Loucy (cell line): ENCODE measurements at regions not wholly inside any gene's neighbourhood (a gene's known extent, or its start where the extent isn't known, plus 50 kb on each side); places are given as distances from the start of the nearest gene placed in this dataset.
A peak's percentile ranks its signal among the peaks of the same experiment; 100 is the strongest.

ENCODE experiments used
- H2AFZ ChIP-seq: fragments of 200-600 bp; sonication (generic); 2 replicates; pipeline ENCODE4 v1.6.0; 2016; ENCODE audit warnings: antibody characterized with exemption, mild to moderate bottlenecking, low read length, moderate library complexity
- H3F3A ChIP-seq: fragments of 200-600 bp; 2 replicates; pipeline ENCODE4 v1.6.0; 2016; ENCODE audit warnings: antibody characterized with exemption, low read depth, mild to moderate bottlenecking
- H3K27me3 ChIP-seq: fragments of 200-600 bp; sonication (generic); 2 replicates; pipeline ENCODE4 v1.6.1; 2014; ENCODE audit warnings: low read length, mild to moderate bottlenecking; ENCODE audit not compliant: insufficient read depth, poor library complexity, severe bottlenecking
- H3K36me3 ChIP-seq: fragments of 200-600 bp; sonication (generic); 2 replicates; pipeline ENCODE4 v1.6.1; 2016; ENCODE audit warnings: low read length; ENCODE audit not compliant: insufficient read depth
- H3K4me1 ChIP-seq: fragments of 200-600 bp; sonication (generic); 2 replicates; pipeline ENCODE4 v1.5.1; 2014; ENCODE audit warnings: low read length, mild to moderate bottlenecking; ENCODE audit not compliant: insufficient read depth, poor library complexity, severe bottlenecking
- H3K4me2 ChIP-seq: fragments of 200-600 bp; sonication (generic); 2 replicates; pipeline ENCODE4 v1.6.0; 2014; ENCODE audit warnings: antibody characterized with exemption, low read length, low read depth, mild to moderate bottlenecking; ENCODE audit not compliant: poor library complexity, severe bottlenecking
- H3K4me3 ChIP-seq: fragments of 200-600 bp; sonication (generic); 2 replicates; pipeline ENCODE4 v1.5.1; 2014; ENCODE audit warnings: low read length, mild to moderate bottlenecking, mixed read lengths; ENCODE audit not compliant: poor library complexity, severe bottlenecking
- H3K79me2 ChIP-seq: fragments of 200-600 bp; sonication (generic); 2 replicates; pipeline ENCODE4 v1.6.1; 2014; ENCODE audit warnings: low read length; ENCODE audit not compliant: insufficient read depth
- H3K9ac ChIP-seq: fragments of 200-600 bp; sonication (generic); 2 replicates; pipeline ENCODE4 v1.6.0; 2014; ENCODE audit warnings: mild to moderate bottlenecking, low read depth, low read length, moderate library complexity; ENCODE audit not compliant: poor library complexity, severe bottlenecking
- H3K9me2 ChIP-seq: fragments of 200-600 bp; sonication (generic); replicated peaks from 2 replicates; pipeline ENCODE4 v1.6.1; 2016; ENCODE audit warnings: low read depth, low read length, mixed read lengths
- H3K9me3 ChIP-seq: fragments of 200-600 bp; sonication (generic); 2 replicates; pipeline ENCODE4 v1.6.1; 2014; ENCODE audit warnings: mild to moderate bottlenecking, antibody characterized with exemption, low read length, low read depth; ENCODE audit not compliant: insufficient read depth
- H4K20me1 ChIP-seq: fragments of 200-600 bp; sonication (generic); 2 replicates; pipeline ENCODE4 v1.6.0; 2014; ENCODE audit warnings: antibody characterized with exemption, low read length, mild to moderate bottlenecking; ENCODE audit not compliant: insufficient read depth, poor library complexity, severe bottlenecking
- EZH2phosphoT487 ChIP-seq: fragments of 200-600 bp; IDR thresholded peaks from 2 replicates; pipeline ENCODE4 v1.6.1; 2018; ENCODE audit warnings: antibody characterized with exemption, mild to moderate bottlenecking, moderate library complexity, borderline replicate concordance
- TF ChIP-seq, protein P1 (sequence below): fragments of 200-600 bp; sonication (generic); conservative IDR thresholded peaks from 2 replicates; pipeline ENCODE4 v1.5.1; 2014; ENCODE audit warnings: mild to moderate bottlenecking, antibody characterized with exemption, low read length

DNA sequence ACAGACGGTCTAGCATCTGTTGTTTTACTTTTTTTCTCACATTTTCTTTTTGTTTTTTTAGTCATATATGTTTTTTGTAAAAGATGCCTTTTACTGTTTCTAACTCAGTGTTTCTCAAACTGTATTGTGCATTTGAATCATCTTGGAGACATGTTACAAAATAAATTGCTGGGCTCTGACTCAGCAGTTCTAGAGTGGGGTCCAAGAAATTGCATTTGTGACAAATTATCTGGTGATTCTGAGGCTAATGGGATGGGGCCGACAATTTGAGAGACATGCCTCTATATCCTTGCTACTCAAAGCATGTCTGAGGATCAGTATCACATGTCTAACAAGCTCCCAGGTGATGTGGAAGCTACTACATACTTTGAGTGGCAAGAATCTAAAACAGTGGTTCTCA is 478.8 kb downstream of the PLCL1 start:
- no peak overlapping the region for H3K4me3 ChIP-seq
- H3K36me3 ChIP-seq, result no peaks in the 10 kb centered on the region
- H2AFZ ChIP-seq, result no peak overlapping the region
- no peak overlapping the region for H3K4me2 ChIP-seq
- no peaks in the 10 kb centered on the region for H3K4me1 ChIP-seq
- H3K79me2 ChIP-seq, result no peaks in the 10 kb centered on the region
- no peaks in the 10 kb centered on the region for H3F3A ChIP-seq
- H3K9me3 ChIP-seq, result no peaks in the 10 kb centered on the region
- H3K27me3 ChIP-seq, result no peaks in the 10 kb centered on the region
- no peak overlapping the region for H3K9ac ChIP-seq
- H3K9me2 ChIP-seq, result no peaks in the 10 kb centered on the region
- no peaks in the 10 kb centered on the region for H4K20me1 ChIP-seq
- TF ChIP-seq EZH2phosphoT487, result no peak
- TF ChIP-seq, protein P1, sequence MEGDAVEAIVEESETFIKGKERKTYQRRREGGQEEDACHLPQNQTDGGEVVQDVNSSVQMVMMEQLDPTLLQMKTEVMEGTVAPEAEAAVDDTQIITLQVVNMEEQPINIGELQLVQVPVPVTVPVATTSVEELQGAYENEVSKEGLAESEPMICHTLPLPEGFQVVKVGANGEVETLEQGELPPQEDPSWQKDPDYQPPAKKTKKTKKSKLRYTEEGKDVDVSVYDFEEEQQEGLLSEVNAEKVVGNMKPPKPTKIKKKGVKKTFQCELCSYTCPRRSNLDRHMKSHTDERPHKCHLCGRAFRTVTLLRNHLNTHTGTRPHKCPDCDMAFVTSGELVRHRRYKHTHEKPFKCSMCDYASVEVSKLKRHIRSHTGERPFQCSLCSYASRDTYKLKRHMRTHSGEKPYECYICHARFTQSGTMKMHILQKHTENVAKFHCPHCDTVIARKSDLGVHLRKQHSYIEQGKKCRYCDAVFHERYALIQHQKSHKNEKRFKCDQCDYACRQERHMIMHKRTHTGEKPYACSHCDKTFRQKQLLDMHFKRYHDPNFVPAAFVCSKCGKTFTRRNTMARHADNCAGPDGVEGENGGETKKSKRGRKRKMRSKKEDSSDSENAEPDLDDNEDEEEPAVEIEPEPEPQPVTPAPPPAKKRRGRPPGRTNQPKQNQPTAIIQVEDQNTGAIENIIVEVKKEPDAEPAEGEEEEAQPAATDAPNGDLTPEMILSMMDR, result no peak

DNA sequence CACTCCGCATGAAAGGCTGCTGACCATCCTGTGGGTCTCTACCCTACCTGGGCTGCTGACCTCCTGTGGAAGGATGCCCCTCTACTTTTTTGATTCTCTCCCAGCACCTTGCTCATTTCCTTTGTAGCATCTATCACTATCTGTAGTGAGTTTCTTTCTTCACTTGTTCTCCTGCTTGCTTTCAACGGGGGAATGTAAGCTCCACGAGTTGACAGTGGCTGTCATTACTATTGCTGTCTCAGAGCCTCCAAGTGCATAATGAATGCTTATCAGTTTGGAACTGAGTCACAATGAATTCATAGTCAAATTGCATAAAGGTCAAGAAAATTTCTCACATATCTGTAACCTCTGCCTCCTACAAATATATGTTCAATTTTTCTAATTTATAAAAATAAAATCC is 477.7 kb downstream of the PLCL1 start:
- H2AFZ ChIP-seq, result 0 out of 2 replicates have a peak overlapping the region, but pooled peaks have one; percentile 9
- H3F3A ChIP-seq, result no peaks in the 10 kb centered on the region
- no peaks in the 10 kb centered on the region for H3K4me1 ChIP-seq
- TF ChIP-seq, protein P1, result no peak
- no peak for TF ChIP-seq EZH2phosphoT487
- no peaks in the 10 kb centered on the region for H3K27me3 ChIP-seq
- no peak overlapping the region for H3K9ac ChIP-seq
- no peaks in the 10 kb centered on the region for H3K9me3 ChIP-seq
- H3K4me3 ChIP-seq, result no peak overlapping the region
- H3K36me3 ChIP-seq, result no peaks in the 10 kb centered on the region
- H3K4me2 ChIP-seq, result no peak overlapping the region
- H4K20me1 ChIP-seq, result no peaks in the 10 kb centered on the region
- no peaks in the 10 kb centered on the region for H3K79me2 ChIP-seq
- H3K9me2 ChIP-seq, result no peaks in the 10 kb centered on the region

DNA sequence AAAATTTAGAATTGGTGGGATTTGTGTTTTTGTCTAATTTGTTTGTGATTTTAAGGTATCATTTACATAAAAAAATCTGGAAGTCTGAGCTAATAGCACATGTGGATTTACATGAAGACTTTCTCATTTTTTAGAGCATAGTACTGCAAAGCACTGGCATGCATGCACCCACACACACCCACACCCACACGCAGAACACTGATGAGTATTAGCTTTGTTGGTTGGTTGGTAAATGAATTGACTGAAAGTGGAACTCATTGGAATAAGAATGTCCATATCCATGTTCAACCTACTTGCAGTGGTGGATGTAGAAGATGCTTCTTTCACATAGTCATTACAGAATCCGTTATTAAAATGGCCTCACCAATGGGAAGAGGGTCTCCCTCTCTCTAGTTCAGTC is 475.8 kb downstream of the PLCL1 start:
- no peaks in the 10 kb centered on the region for H3K4me1 ChIP-seq
- H3K9me3 ChIP-seq, result no peaks in the 10 kb centered on the region
- H3K36me3 ChIP-seq, result no peaks in the 10 kb centered on the region
- H3K9me2 ChIP-seq, result no peaks in the 10 kb centered on the region
- no peak overlapping the region for H3K9ac ChIP-seq
- TF ChIP-seq, protein P1, result no peak
- TF ChIP-seq EZH2phosphoT487, result no peak
- no peak overlapping the region for H3K4me2 ChIP-seq
- H3K79me2 ChIP-seq, result no peaks in the 10 kb centered on the region
- H3F3A ChIP-seq, result no peaks in the 10 kb centered on the region
- H3K27me3 ChIP-seq, result no peaks in the 10 kb centered on the region
- no peak overlapping the region for H3K4me3 ChIP-seq
- H2AFZ ChIP-seq, result no peak overlapping the region
- H4K20me1 ChIP-seq, result no peaks in the 10 kb centered on the region
